IMR-90 (cell line): ENCODE measurements at regions not wholly inside any gene's neighbourhood (a gene's known extent, or its start where the extent isn't known, plus 50 kb on each side); places are given as distances from the start of the nearest gene placed in this dataset.

Source experiments
- ATAC-seq: fragments of 200-7000 bp; cut with Tn5 transposase; 2 replicates; pipeline ENCODE4 v1.9.1; 2020; ENCODE audit warnings: low read depth, mild to moderate bottlenecking, moderate library complexity
- BruUV-seq: library from RNA; stranded (reverse); fragments of 400-500 nt; replicated peaks from 2 replicates; lab custom pipeline; 2021; lab: Mats Ljungman, UMichigan
- CTCF ChIA-PET: fragments of 300-600 bp; formaldehyde crosslinking; extraction: SDS; loops from one replicate; lab custom pipeline; 2021; ENCODE audit warnings: antibody characterized with exemption; lab: Yijun Ruan, JAX
- POLR2A ChIA-PET: fragments of 300-600 bp; sonication (Branson Sonifier 250); formaldehyde crosslinking; loops from one replicate; lab custom pipeline; 2022; ENCODE audit warnings: antibody characterized with exemption; ENCODE audit not compliant: unreplicated experiment; lab: Charles Lee
- DNase-seq: peaks from one replicate; pipeline ENCODE4 v3.0.0; 2013
- H2AFZ ChIP-seq: replicated peaks from 2 replicates; pipeline ENCODE3; 2013; ENCODE audit warnings: low read length, mild to moderate bottlenecking; ENCODE audit not compliant: poor library complexity
- H2AK5ac ChIP-seq: 2 replicates; pipeline ENCODE4 v1.6.1; 2013; ENCODE audit warnings: low read depth, low read length, inconsistent platforms
- H2AK9ac ChIP-seq: replicated peaks from 2 replicates; pipeline ENCODE3; 2013; ENCODE audit warnings: mild to moderate bottlenecking, low read depth, low read length, moderate library complexity; ENCODE audit not compliant: poor library complexity
- H2BK120ac ChIP-seq: 2 replicates; pipeline ENCODE4 v1.6.1; 2013; ENCODE audit warnings: low read depth, low read length, inconsistent platforms
- H2BK15ac ChIP-seq: 3 replicates; pipeline ENCODE4 v1.6.1; 2013; ENCODE audit warnings: low read depth, low read length, inconsistent platforms
- H2BK20ac ChIP-seq: 2 replicates; pipeline ENCODE4 v1.6.1; 2013; ENCODE audit warnings: low read depth, mild to moderate bottlenecking, inconsistent platforms, low read length, moderate library complexity
- H2BK5ac ChIP-seq: 2 replicates; pipeline ENCODE4 v1.6.1; 2013; ENCODE audit warnings: mild to moderate bottlenecking, low read depth, low read length, inconsistent platforms; ENCODE audit not compliant: poor library complexity, severe bottlenecking
- H3K14ac ChIP-seq: replicated peaks from 2 replicates; pipeline ENCODE4 v1.6.1; 2013; ENCODE audit warnings: low read depth, low read length, inconsistent platforms
- H3K18ac ChIP-seq: 2 replicates; pipeline ENCODE4 v1.6.1; 2013; ENCODE audit warnings: low read depth, low read length, control low read depth
- H3K23ac ChIP-seq: 2 replicates; pipeline ENCODE4 v1.6.1; 2013; ENCODE audit warnings: low read depth, low read length, inconsistent platforms
- H3K27ac ChIP-seq: 2 replicates; pipeline ENCODE4 v1.5.1; 2013; ENCODE audit warnings: mild to moderate bottlenecking, control low read depth, low read length; ENCODE audit not compliant: insufficient read depth
- H3K27me3 ChIP-seq: 2 replicates; pipeline ENCODE4 v1.6.1; 2013; ENCODE audit warnings: low read length; ENCODE audit not compliant: control insufficient read depth, insufficient read depth
- H3K36me3 ChIP-seq: 2 replicates; pipeline ENCODE4 v1.6.1; 2013; ENCODE audit warnings: low read length, mixed read lengths; ENCODE audit not compliant: control insufficient read depth, insufficient read depth
- H3K4ac ChIP-seq: 2 replicates; pipeline ENCODE4 v1.6.1; 2013; ENCODE audit warnings: low read depth, low read length, inconsistent platforms
- H3K4me1 ChIP-seq: 2 replicates; pipeline ENCODE4 v1.6.1; 2013; ENCODE audit warnings: low read length, mixed read lengths; ENCODE audit not compliant: control insufficient read depth, insufficient read depth
- H3K4me2 ChIP-seq: 2 replicates; pipeline ENCODE4 v1.6.1; 2013; ENCODE audit warnings: low read depth, mild to moderate bottlenecking, control low read depth, low read length, moderate library complexity
- H3K4me3 ChIP-seq: 2 replicates; pipeline ENCODE4 v1.5.1; 2013; ENCODE audit warnings: low read depth, mild to moderate bottlenecking, control low read depth, low read length, moderate library complexity; ENCODE audit not compliant: insufficient read depth
- H3K56ac ChIP-seq: 2 replicates; pipeline ENCODE4 v1.6.1; 2013; ENCODE audit warnings: low read length, inconsistent platforms; ENCODE audit not compliant: insufficient read depth; ENCODE audit errors: extremely low read depth
- H3K79me1 ChIP-seq, 2 experiments: 2 replicates each; pipeline ENCODE4 v1.6.1; 2013; ENCODE audit warnings: low read length in 2 of 2, inconsistent platforms in 1 of 2, low read depth in 1 of 2
- H3K9ac ChIP-seq: 2 replicates; pipeline ENCODE4 v1.6.1; 2013; ENCODE audit warnings: low read depth, low read length, control low read depth
- H3K9me1 ChIP-seq: 2 replicates; pipeline ENCODE4 v1.6.1; 2013; ENCODE audit warnings: low read length, inconsistent platforms; ENCODE audit not compliant: insufficient read depth
- H3K9me3 ChIP-seq: 2 replicates; pipeline ENCODE4 v1.6.1; 2013; ENCODE audit warnings: low read length; ENCODE audit not compliant: control insufficient read depth, insufficient read depth
- H4K20me1 ChIP-seq: 2 replicates; pipeline ENCODE4 v1.6.1; 2013; ENCODE audit warnings: low read length, inconsistent platforms; ENCODE audit not compliant: insufficient read depth
- H4K5ac ChIP-seq: 2 replicates; pipeline ENCODE4 v1.6.1; 2013; ENCODE audit warnings: mild to moderate bottlenecking, low read depth, low read length, control low read depth
- H4K8ac ChIP-seq, 2 experiments: 2 replicates each; pipeline ENCODE4 v1.6.1; 2013; ENCODE audit warnings: low read depth in 2 of 2, low read length in 2 of 2, control low read depth in 1 of 2, inconsistent platforms in 1 of 2
- H4K91ac ChIP-seq: 2 replicates; pipeline ENCODE4 v1.6.1; 2013; ENCODE audit warnings: low read depth, low read length, inconsistent platforms; ENCODE audit not compliant: insufficient read depth
- MAFK ChIP-seq: IDR thresholded peaks from 2 replicates; pipeline ENCODE4 v1.6.1; 2012; ENCODE audit warnings: low read depth, low read length, improper control_type of control experiment
- dilution Hi-C: fragments of 300-500 bp; cut with HindIII; formaldehyde crosslinking; loops from one replicate; pipeline ENCODE4 v1.14.3; 2018; ENCODE audit warnings: low sequenced_read_pairs; ENCODE audit not compliant: unreplicated experiment
- in situ Hi-C: fragments of 300-500 bp; cut with MboI; formaldehyde crosslinking; loops from 3 replicates; pipeline ENCODE4 v1.14.3; 2019; ENCODE audit warnings: low sequenced_read_pairs, inconsistent platforms, mixed read lengths
- intact Hi-C: fragments of 100-400 bp; cut with micrococcal nuclease; formaldehyde crosslinking; loops from 2 replicates; pipeline ENCODE4 v1.10.0; 2022
- TF ChIP-seq, protein P1 (sequence below): conservative IDR thresholded peaks from 2 replicates; pipeline ENCODE4 v1.5.1; 2012; ENCODE audit warnings: mild to moderate bottlenecking, low read depth, low read length, improper control_type of control experiment

DNA sequence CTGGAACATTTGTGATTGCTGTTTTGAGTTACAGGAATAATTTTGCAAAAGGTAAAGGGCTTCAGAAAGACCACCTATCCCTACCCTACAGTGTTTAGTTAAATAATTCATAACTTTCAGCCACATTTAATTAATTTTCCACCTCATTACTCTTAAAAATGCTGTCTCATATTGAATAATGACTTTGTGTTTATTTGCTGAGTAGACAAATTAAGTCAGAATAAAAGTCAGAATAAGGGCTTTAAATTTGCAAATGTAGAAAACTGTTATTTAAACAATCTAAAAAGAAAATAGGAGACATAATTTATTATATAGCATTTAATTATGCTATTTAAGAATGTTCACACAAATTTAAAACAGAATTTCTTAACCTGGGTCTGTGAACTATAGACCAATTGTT lies 293.7 kb upstream of the RIMS1 start:
- H3K56ac ChIP-seq: no peak overlapping the region
- H3K4me2 ChIP-seq: no peak overlapping the region
- intact Hi-C loops (no loop called here), in situ Hi-C loops (no loop called here), dilution Hi-C loops (no loop called here)
- no peak overlapping the region for H3K18ac ChIP-seq
- TF ChIP-seq MAFK: peak; percentile 99
- TF ChIP-seq, protein P1, sequence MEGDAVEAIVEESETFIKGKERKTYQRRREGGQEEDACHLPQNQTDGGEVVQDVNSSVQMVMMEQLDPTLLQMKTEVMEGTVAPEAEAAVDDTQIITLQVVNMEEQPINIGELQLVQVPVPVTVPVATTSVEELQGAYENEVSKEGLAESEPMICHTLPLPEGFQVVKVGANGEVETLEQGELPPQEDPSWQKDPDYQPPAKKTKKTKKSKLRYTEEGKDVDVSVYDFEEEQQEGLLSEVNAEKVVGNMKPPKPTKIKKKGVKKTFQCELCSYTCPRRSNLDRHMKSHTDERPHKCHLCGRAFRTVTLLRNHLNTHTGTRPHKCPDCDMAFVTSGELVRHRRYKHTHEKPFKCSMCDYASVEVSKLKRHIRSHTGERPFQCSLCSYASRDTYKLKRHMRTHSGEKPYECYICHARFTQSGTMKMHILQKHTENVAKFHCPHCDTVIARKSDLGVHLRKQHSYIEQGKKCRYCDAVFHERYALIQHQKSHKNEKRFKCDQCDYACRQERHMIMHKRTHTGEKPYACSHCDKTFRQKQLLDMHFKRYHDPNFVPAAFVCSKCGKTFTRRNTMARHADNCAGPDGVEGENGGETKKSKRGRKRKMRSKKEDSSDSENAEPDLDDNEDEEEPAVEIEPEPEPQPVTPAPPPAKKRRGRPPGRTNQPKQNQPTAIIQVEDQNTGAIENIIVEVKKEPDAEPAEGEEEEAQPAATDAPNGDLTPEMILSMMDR: no peak
- H2AK9ac ChIP-seq: no peak overlapping the region
- H2AFZ ChIP-seq: no peak overlapping the region
- no peak overlapping the region for H4K91ac ChIP-seq
- H4K20me1 ChIP-seq: no peaks in the 10 kb centered on the region
- no peak overlapping the region for H3K9ac ChIP-seq
- no peak for DNase-seq
- H3K9me3 ChIP-seq: no peaks in the 10 kb centered on the region
- H4K5ac ChIP-seq: no peak overlapping the region
- H3K9me1 ChIP-seq: no peaks in the 10 kb centered on the region
- no peak overlapping the region for H3K27ac ChIP-seq
- H2BK5ac ChIP-seq: no peak overlapping the region
- H2BK15ac ChIP-seq: no peak overlapping the region
- H3K79me1 ChIP-seq: no peaks in the 10 kb centered on the region
- H3K4me1 ChIP-seq: no peaks in the 10 kb centered on the region
- ChIA-PET CTCF (no interaction called here), POLR2A (no interaction called here)
- no peak overlapping the region for H2AK5ac ChIP-seq
- ATAC-seq: no peak
- no peak overlapping the region for H3K4ac ChIP-seq
- no peaks in the 10 kb centered on the region for H3K36me3 ChIP-seq
- H3K27me3 ChIP-seq: peaks cover 2% of the 10 kb centered on the region; the same call in 1 of the 2 replicates
- BruUV-seq: no TSS peak
- no peak overlapping the region for H3K14ac ChIP-seq
- H3K4me3 ChIP-seq: no peak overlapping the region
- H4K8ac ChIP-seq: no peak overlapping the region
- no peak overlapping the region for H2BK120ac ChIP-seq
- H3K23ac ChIP-seq: no peak overlapping the region
- no peak overlapping the region for H2BK20ac ChIP-seq
